ENCODE measurements at regions not wholly inside any gene's neighbourhood (a gene's known extent, or its start where the extent isn't known, plus 50 kb on each side); places are given as distances from the start of the nearest gene placed in this dataset.

- H3K27me3 Mint-ChIP-seq (ENCODE audit: unreplicated experiment), result peaks cover 1% of the 10 kb centered on the region
- no peak overlapping the region for H3K4me3 Mint-ChIP-seq (ENCODE audit: unreplicated experiment)
- H3K9me3 Mint-ChIP-seq (ENCODE audit: unreplicated experiment), result no peaks in the 10 kb centered on the region
- peaks cover 4% of the 10 kb centered on the region for H3K36me3 Mint-ChIP-seq (ENCODE audit: low read depth, unreplicated experiment)
- H3K4me1 Mint-ChIP-seq (ENCODE audit: unreplicated experiment), result peaks cover 5% of the 10 kb centered on the region
- no peak overlapping the region for H3K27ac Mint-ChIP-seq (ENCODE audit: unreplicated experiment)
- peak; percentile 70 for TF ChIP-seq CTCF (IDR thresholded peaks at IDR 0.05; ENCODE audit: unreplicated experiment)
- DNase-seq (ENCODE audit: low spot score), result peak; percentile 59
Observed at GRCh38 chr10:113454341-113455061, 98.4 kb upstream of the HABP2 start.

GRCh38 chr10:113455947-113456346, 96.9 kb upstream of the HABP2 start:
- TF ChIP-seq CTCF (IDR thresholded peaks at IDR 0.05; ENCODE audit: unreplicated experiment), result no peak
- Mint-ChIP-seq H3K4me1 (ENCODE audit: unreplicated experiment) (peaks cover 2% of the 10 kb centered on the region), H3K27me3 (ENCODE audit: unreplicated experiment) (no peaks in the 10 kb centered on the region), H3K36me3 (ENCODE audit: low read depth, unreplicated experiment) (peaks cover 4% of the 10 kb centered on the region), H3K27ac (ENCODE audit: unreplicated experiment) (no peak overlapping the region), H3K4me3 (ENCODE audit: unreplicated experiment) (no peak overlapping the region), H3K9me3 (ENCODE audit: unreplicated experiment) (no peaks in the 10 kb centered on the region)
- DNase-seq (ENCODE audit: low spot score), result no peak

DNA sequence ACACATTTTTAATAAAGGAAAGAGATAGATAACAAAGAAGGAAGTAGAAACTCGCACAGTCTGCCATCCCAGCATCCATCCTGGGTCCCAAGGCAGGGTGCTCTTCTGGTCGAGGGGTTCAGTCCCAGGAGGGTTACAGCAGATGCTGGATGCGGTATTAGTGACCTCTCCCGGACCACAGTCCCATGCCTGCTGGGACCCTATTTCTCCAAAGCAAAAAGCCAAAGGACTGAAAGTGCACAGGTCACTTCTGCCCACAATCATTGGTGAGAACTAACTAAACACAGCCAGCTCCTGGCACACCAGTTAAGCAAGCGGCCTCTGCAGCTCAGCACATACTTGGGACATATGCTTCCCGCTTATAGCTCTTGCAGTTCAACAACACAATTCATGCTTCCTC, 96.1 kb upstream of the HABP2 start:
- no peak for DNase-seq (ENCODE audit: low spot score)
- no peaks in the 10 kb centered on the region for H3K9me3 Mint-ChIP-seq (ENCODE audit: unreplicated experiment)
- no peak overlapping the region for H3K4me3 Mint-ChIP-seq (ENCODE audit: unreplicated experiment)
- peaks cover 4% of the 10 kb centered on the region for H3K36me3 Mint-ChIP-seq (ENCODE audit: low read depth, unreplicated experiment)
- TF ChIP-seq CTCF (IDR thresholded peaks at IDR 0.05; ENCODE audit: unreplicated experiment), result no peak
- H3K4me1 Mint-ChIP-seq (ENCODE audit: unreplicated experiment), result peaks cover 9% of the 10 kb centered on the region
- H3K27ac Mint-ChIP-seq (ENCODE audit: unreplicated experiment), result no peak overlapping the region
- no peaks in the 10 kb centered on the region for H3K27me3 Mint-ChIP-seq (ENCODE audit: unreplicated experiment)

- H3K27me3 Mint-ChIP-seq (ENCODE audit: unreplicated experiment), result no peaks in the 10 kb centered on the region
- DNase-seq (ENCODE audit: low spot score), result no peak
- H3K36me3 Mint-ChIP-seq (ENCODE audit: low read depth, unreplicated experiment), result peaks cover 4% of the 10 kb centered on the region
- no peak overlapping the region for H3K4me3 Mint-ChIP-seq (ENCODE audit: unreplicated experiment)
- H3K27ac Mint-ChIP-seq (ENCODE audit: unreplicated experiment), result no peak overlapping the region
- TF ChIP-seq CTCF (IDR thresholded peaks at IDR 0.05; ENCODE audit: unreplicated experiment), result no peak
- H3K4me1 Mint-ChIP-seq (ENCODE audit: unreplicated experiment), result peaks cover 9% of the 10 kb centered on the region
- no peaks in the 10 kb centered on the region for H3K9me3 Mint-ChIP-seq (ENCODE audit: unreplicated experiment)
Observed at GRCh38 chr10:113457408-113457807, 95.4 kb upstream of the HABP2 start.

- Mint-ChIP-seq H3K27ac (ENCODE audit: unreplicated experiment) (no peak overlapping the region), H3K27me3 (ENCODE audit: unreplicated experiment) (no peaks in the 10 kb centered on the region), H3K4me1 (ENCODE audit: unreplicated experiment) (peaks cover 10% of the 10 kb centered on the region), H3K4me3 (ENCODE audit: unreplicated experiment) (no peak overlapping the region), H3K9me3 (ENCODE audit: unreplicated experiment) (no peaks in the 10 kb centered on the region), H3K36me3 (ENCODE audit: low read depth, unreplicated experiment) (peaks cover 4% of the 10 kb centered on the region)
- DNase-seq (ENCODE audit: low spot score), result no peak
- no peak for TF ChIP-seq CTCF (IDR thresholded peaks at IDR 0.05; ENCODE audit: unreplicated experiment)
Observed at GRCh38 chr10:113458451-113458850, 94.4 kb upstream of the HABP2 start.
